ENCODE measurements at regions not wholly inside any gene's neighbourhood (a gene's known extent, or its start where the extent isn't known, plus 50 kb on each side); places are given as distances from the start of the nearest gene placed in this dataset.
"Not testable (repeated sequence)": the region's sequence is repeated elsewhere in the genome, so short reads cannot be mapped to it uniquely, and the experiment has no call there.

GRCh38 chr1:90277270-90277669 is 282.4 kb downstream of the ZNF326 start:
- no peak for DNase-seq

- no peak for DNase-seq
Measured at GRCh38 chr1:90274376-90274775, 279.5 kb downstream of the ZNF326 start.

- DNase-seq = no peak
Measured at GRCh38 chr1:90273241-90273774, 278.4 kb downstream of the ZNF326 start.

GRCh38 chr1:90262791-90263190 is 267.9 kb downstream of the ZNF326 start:
- DNase-seq = no peak

- DNase-seq = no peak
Measured at GRCh38 chr1:90262286-90262685, 267.4 kb downstream of the ZNF326 start.

GRCh38 chr1:90246069-90246468 is 251.2 kb downstream of the ZNF326 start:
- DNase-seq = no peak

- no peak for DNase-seq
Measured at GRCh38 chr1:90236493-90236892, 241.6 kb downstream of the ZNF326 start.

- no peak for DNase-seq
Measured at GRCh38 chr1:90223401-90223800, 228.5 kb downstream of the ZNF326 start.

GRCh38 chr1:90220941-90221693 is 226.2 kb downstream of the ZNF326 start:
- DNase-seq = no peak

GRCh38 chr1:90220496-90220895 is 225.6 kb downstream of the ZNF326 start:
- no peak for DNase-seq

GRCh38 chr1:90219166-90219871 is 224.4 kb downstream of the ZNF326 start:
- not testable (repeated sequence) for DNase-seq

- DNase-seq = no peak
Measured at GRCh38 chr1:90210633-90211491, 216.0 kb downstream of the ZNF326 start.

- no peak for DNase-seq
Measured at GRCh38 chr1:90208949-90209348, 214.0 kb downstream of the ZNF326 start.

- no peak for DNase-seq
Measured at GRCh38 chr1:90206260-90206659, 211.3 kb downstream of the ZNF326 start.

- no peak for DNase-seq
Measured at GRCh38 chr1:90204780-90205179, 209.9 kb downstream of the ZNF326 start.

- no peak for DNase-seq
Measured at GRCh38 chr1:90204023-90204590, 209.2 kb downstream of the ZNF326 start.

- DNase-seq = no peak
Measured at GRCh38 chr1:90201467-90202358, 206.8 kb downstream of the ZNF326 start.

- no peak for DNase-seq
Measured at GRCh38 chr1:90200646-90201205, 205.8 kb downstream of the ZNF326 start.

GRCh38 chr1:90198616-90199332 is 203.9 kb downstream of the ZNF326 start:
- DNase-seq = no peak

GRCh38 chr1:90193116-90193515 is 198.2 kb downstream of the ZNF326 start:
- DNase-seq = no peak

- no peak for DNase-seq
Measured at GRCh38 chr1:90192408-90192807, 197.5 kb downstream of the ZNF326 start.
